ENCODE measurements at regions not wholly inside any gene's neighbourhood (a gene's known extent, or its start where the extent isn't known, plus 50 kb on each side); places are given as distances from the start of the nearest gene placed in this dataset.
"Not testable (repeated sequence)": the region's sequence is repeated elsewhere in the genome, so short reads cannot be mapped to it uniquely, and the experiment has no call there.

DNA sequence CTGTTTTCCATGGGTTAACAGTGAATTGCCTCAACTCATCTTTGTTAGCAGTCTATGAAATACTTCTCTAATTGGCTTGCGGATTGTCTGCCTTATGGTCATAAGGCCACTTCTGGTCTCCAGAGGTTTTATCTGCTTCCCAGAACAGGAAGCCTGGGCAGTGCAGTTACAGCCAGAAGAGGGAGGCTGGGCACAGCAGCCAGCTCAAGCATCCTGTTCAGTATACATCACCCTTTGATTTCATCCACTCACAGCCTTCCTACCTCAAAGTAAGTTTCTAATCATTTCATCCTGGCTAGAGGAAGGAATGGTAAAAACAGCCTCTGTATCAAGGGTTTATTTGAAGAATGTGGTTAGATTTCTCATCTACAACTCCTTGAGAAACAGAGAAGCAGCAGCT is 311.5 kb upstream of the DEPDC1 start:
- intact Hi-C loops (cut with DNase I; ENCODE audit: low total_unique reads) = no loop called here
- Histone ChIP-seq H3K27me3 (no peaks in the 10 kb centered on the region), H3K4me3 (no peak overlapping the region), H3K36me3 (no peaks in the 10 kb centered on the region), H3K4me1 (no peaks in the 10 kb centered on the region), H3K9me3 (no peaks in the 10 kb centered on the region), H3K27ac (no peak overlapping the region)
- DNase-seq (ENCODE audit: low spot score in 2 of 2) = no peak
- TF ChIP-seq POLR2A (IDR thresholded peaks at IDR 0.05) = no peak
- TF ChIP-seq, protein P1, sequence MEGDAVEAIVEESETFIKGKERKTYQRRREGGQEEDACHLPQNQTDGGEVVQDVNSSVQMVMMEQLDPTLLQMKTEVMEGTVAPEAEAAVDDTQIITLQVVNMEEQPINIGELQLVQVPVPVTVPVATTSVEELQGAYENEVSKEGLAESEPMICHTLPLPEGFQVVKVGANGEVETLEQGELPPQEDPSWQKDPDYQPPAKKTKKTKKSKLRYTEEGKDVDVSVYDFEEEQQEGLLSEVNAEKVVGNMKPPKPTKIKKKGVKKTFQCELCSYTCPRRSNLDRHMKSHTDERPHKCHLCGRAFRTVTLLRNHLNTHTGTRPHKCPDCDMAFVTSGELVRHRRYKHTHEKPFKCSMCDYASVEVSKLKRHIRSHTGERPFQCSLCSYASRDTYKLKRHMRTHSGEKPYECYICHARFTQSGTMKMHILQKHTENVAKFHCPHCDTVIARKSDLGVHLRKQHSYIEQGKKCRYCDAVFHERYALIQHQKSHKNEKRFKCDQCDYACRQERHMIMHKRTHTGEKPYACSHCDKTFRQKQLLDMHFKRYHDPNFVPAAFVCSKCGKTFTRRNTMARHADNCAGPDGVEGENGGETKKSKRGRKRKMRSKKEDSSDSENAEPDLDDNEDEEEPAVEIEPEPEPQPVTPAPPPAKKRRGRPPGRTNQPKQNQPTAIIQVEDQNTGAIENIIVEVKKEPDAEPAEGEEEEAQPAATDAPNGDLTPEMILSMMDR (IDR thresholded peaks at IDR 0.05) = no peak
- TF ChIP-seq POLR2AphosphoS5 (IDR thresholded peaks at IDR 0.05) = no peak

DNA sequence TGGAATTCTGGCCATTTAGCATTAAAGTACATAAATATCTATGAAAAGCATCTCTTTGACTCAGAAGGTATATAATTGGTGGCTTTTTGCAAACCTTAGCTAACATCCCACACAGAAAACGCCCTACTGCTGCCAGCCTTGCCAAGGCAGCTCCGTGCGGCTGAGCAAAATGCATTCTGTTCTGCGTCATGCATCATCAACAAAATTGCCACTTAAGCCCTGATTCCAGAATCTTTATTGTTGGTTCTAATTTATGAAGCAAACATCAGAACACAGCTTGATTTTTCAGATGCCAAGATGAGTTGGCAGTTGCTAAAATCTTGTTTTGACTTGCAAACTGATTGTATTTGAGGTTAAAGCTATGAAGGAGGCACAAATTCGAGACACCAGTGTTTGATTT is 314.9 kb upstream of the DEPDC1 start:
- no peaks in the 10 kb centered on the region for H3K4me1 ChIP-seq
- intact Hi-C loops (cut with DNase I; ENCODE audit: low total_unique reads) = no loop called here
- no peak overlapping the region for H3K4me3 ChIP-seq
- H3K27ac ChIP-seq = no peak overlapping the region
- no peaks in the 10 kb centered on the region for H3K9me3 ChIP-seq
- no peaks in the 10 kb centered on the region for H3K36me3 ChIP-seq
- TF ChIP-seq POLR2AphosphoS5 (IDR thresholded peaks at IDR 0.05) (no peak), POLR2A (IDR thresholded peaks at IDR 0.05) (no peak)
- TF ChIP-seq, protein P1 (IDR thresholded peaks at IDR 0.05) = no peak
- no peaks in the 10 kb centered on the region for H3K27me3 ChIP-seq
- no peak for DNase-seq (ENCODE audit: low spot score in 2 of 2)

DNA sequence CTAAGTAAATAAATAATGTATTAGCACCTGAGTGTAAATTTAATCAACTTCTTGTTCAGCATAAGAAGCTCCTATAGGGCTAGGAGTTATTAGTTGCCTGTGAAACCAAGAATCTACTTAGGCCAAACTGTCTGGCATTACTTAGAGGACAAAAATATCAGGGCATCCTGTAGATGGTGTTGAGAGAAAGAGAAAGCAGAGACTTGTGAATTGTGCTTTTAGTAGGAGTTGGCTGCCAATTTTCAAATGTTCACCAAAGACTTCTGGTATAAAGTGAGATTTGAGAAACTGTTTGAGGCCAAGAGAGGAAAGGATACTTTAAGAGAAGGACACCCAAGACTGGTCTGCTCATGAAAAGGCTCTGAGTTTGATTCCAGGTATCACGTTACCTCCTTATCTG is 315.5 kb upstream of the DEPDC1 start:
- intact Hi-C loops (cut with DNase I; ENCODE audit: low total_unique reads) = no loop called here
- TF ChIP-seq, protein P1 (IDR thresholded peaks at IDR 0.05) = no peak
- no peak for TF ChIP-seq POLR2AphosphoS5 (IDR thresholded peaks at IDR 0.05)
- TF ChIP-seq POLR2A (IDR thresholded peaks at IDR 0.05) = no peak
- no peak for DNase-seq (ENCODE audit: low spot score in 2 of 2)

DNA sequence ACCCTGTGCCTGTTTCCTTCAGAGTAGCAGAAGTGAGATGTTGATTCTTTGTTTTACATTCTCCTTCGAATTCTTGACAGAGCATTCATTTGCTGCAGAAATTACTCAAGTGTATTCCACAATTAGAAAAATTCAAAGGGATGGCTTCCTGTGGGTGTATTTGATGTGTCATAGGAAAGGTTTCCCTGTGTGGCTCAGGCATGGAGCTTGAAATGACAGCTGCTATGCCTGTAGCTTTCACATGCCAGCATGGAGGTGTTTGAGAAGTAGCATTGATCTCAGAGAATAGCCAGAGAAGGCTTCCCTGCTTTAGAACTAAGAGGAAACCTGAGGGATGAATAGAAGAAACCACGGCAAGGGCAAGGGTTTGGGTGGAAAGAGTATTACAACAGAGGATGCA is 317.2 kb upstream of the DEPDC1 start:
- Histone ChIP-seq H3K36me3 (no peaks in the 10 kb centered on the region), H3K9me3 (no peaks in the 10 kb centered on the region), H3K27me3 (no peaks in the 10 kb centered on the region), H3K27ac (no peak overlapping the region), H3K4me3 (no peak overlapping the region), H3K4me1 (no peaks in the 10 kb centered on the region)
- DNase-seq (ENCODE audit: low spot score in 2 of 2) = no peak
- intact Hi-C loops (cut with DNase I; ENCODE audit: low total_unique reads) = no loop called here
- TF ChIP-seq POLR2A (IDR thresholded peaks at IDR 0.05) = no peak
- TF ChIP-seq, protein P1 (IDR thresholded peaks at IDR 0.05) = no peak

More for the DNA sequence above, 315.5 kb upstream of the DEPDC1 start:
- Histone ChIP-seq H3K27ac (no peak overlapping the region), H3K4me1 (no peaks in the 10 kb centered on the region), H3K36me3 (no peaks in the 10 kb centered on the region), H3K4me3 (no peak overlapping the region), H3K9me3 (no peaks in the 10 kb centered on the region), H3K27me3 (no peaks in the 10 kb centered on the region)

DNA sequence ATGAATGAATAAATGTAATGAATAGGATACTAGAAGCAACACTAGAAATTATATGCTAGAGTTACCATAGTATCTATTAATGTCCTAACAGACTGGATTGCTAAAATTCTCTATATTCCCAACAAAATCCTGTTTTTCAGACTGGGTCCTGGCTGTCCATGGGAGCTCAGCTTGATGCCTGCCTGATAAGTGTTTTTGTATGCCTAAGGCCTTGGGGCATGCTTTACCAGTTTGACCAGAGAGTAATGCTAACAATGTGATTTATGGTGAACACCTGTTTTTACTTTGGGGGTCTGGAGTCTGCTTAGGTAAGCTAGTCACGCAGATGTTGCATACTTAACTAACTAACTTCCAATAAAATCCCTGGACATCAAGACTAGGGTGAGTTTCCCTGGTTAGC is 318.8 kb upstream of the DEPDC1 start:
- H3K4me3 ChIP-seq = no peak overlapping the region
- no peaks in the 10 kb centered on the region for H3K4me1 ChIP-seq
- intact Hi-C loops (cut with DNase I; ENCODE audit: low total_unique reads) = no loop called here
- H3K36me3 ChIP-seq = no peaks in the 10 kb centered on the region
- H3K27me3 ChIP-seq = no peaks in the 10 kb centered on the region
- TF ChIP-seq POLR2A (IDR thresholded peaks at IDR 0.05) (no peak), POLR2AphosphoS5 (IDR thresholded peaks at IDR 0.05) (no peak)
- TF ChIP-seq, protein P1 (IDR thresholded peaks at IDR 0.05) = no peak
- H3K9me3 ChIP-seq = no peaks in the 10 kb centered on the region
- H3K27ac ChIP-seq = no peak overlapping the region
- no peak for DNase-seq (ENCODE audit: low spot score in 2 of 2)

DNA sequence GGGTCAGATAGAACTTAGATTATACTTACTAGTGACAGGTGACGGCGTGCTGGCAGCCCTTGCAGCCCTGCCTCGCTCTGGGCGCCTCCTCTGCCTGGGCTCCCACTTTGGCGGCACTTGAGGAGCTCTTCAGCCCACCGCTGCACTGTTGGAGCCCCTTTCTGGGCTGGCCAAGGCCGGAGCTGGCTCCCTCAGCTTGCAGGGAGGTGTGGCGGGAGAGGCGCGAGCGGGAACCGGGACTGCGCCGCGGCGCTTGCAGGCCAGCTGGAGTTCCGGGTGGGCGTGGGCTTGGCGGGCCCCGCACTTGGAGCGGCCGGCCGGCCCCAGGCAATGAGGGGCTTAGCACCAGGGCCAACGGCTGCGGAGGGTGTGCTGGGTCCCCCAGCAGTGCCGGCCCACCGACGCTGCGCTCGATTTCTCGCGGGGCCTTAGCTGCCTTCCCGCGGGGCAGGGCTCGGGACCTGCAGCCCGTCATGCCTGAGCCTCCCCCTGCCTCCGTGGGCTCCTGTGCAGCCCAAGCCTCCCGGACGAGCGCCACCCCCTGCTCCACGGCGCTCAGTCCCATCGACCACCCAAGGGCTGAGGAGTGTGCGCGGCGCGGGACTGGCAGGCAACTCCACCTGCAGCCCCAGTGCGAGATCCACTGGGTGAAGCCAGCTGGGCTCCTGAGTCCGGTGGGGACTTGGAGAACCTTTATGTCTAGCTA is 320.8 kb upstream of the DEPDC1 start:
- intact Hi-C loops (cut with DNase I; ENCODE audit: low total_unique reads); H3K4me1 ChIP-seq; H3K27me3 ChIP-seq; H3K9me3 ChIP-seq; DNase-seq (ENCODE audit: low spot score in 2 of 2); H3K36me3 ChIP-seq; H3K4me3 ChIP-seq; H3K27ac ChIP-seq: not testable (repeated sequence)

Data from breast epithelium (tissue), 4 donors.